ENCODE measurements at regions not wholly inside any gene's neighbourhood (a gene's known extent, or its start where the extent isn't known, plus 50 kb on each side); places are given as distances from the start of the nearest gene placed in this dataset.

GRCh38 chr11:116556483-116556882, 216.3 kb downstream of the BUD13 start:
- WGBS, 2 donors: 79 to 92% methylated on average over 2 of the region's 2 CpGs
- ATAC-seq (ENCODE audit: low FRiP score in 2 of 2) (no peak), DNase-seq (no peak)
- no peaks in the 10 kb centered on the region for H3K4me1 ChIP-seq
- no peak overlapping the region for H3K4me3 ChIP-seq
- H3K27me3 ChIP-seq: no peaks in the 10 kb centered on the region
- no peak overlapping the region for H3K27ac ChIP-seq
- TF ChIP-seq EP300 (IDR thresholded peaks at IDR 0.05) (no peak), CTCF (IDR thresholded peaks at IDR 0.05) (no peak), POLR2A (IDR thresholded peaks at IDR 0.05) (no peak)
- H3K9me3 ChIP-seq: no peaks in the 10 kb centered on the region
- H3K36me3 ChIP-seq: no peaks in the 10 kb centered on the region

DNA sequence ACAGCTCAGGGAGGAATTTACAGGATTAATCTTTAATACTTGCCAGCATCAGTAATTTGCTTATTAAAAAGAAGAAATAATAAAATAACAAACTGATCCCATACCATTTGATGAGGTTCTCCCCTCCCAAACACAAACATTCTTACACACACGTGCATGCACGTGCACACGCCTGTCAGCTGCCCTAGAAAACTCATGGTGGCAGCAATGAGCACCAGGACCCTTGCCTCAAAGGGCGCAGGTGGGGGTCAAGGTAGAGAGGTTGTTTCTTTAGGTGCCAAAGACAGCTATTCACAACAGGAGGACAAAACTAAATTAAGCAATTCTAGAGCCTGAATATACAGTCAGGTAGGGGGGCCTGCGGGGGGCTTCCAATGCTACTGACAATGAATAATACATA, 219.3 kb downstream of the BUD13 start:
- ATAC-seq (ENCODE audit: low FRiP score in 2 of 2) (no peak), DNase-seq (no peak)
- H3K36me3 ChIP-seq: no peaks in the 10 kb centered on the region
- WGBS, 2 donors: 71 to 79% methylated on average over 5 of the region's 5 CpGs
- H3K27me3 ChIP-seq: no peaks in the 10 kb centered on the region
- H3K27ac ChIP-seq: no peak overlapping the region
- H3K4me1 ChIP-seq: no peaks in the 10 kb centered on the region
- TF ChIP-seq POLR2A (IDR thresholded peaks at IDR 0.05): no peak
- no peak for TF ChIP-seq POLR2AphosphoS5 (IDR thresholded peaks at IDR 0.05)
- no peak for TF ChIP-seq CTCF (IDR thresholded peaks at IDR 0.05)
- no peak for TF ChIP-seq EP300 (IDR thresholded peaks at IDR 0.05)
- H3K4me3 ChIP-seq: no peak overlapping the region
- peaks cover 0 to 8% (median 2%) of the 10 kb centered on the region in 4 donors for H3K9me3 ChIP-seq

- no peaks in the 10 kb centered on the region for H3K27me3 ChIP-seq
- no peak for DNase-seq
- peaks cover 0 to 8% (median 3%) of the 10 kb centered on the region in 4 donors for H3K9me3 ChIP-seq
- no peak overlapping the region for H3K4me3 ChIP-seq
- WGBS, 2 donors: 94 to 98% methylated on average over 4 of the region's 4 CpGs
- no peaks in the 10 kb centered on the region for H3K36me3 ChIP-seq
- H3K27ac ChIP-seq: no peak overlapping the region
- no peaks in the 10 kb centered on the region for H3K4me1 ChIP-seq
- TF ChIP-seq POLR2A (IDR thresholded peaks at IDR 0.05): no peak
- no peak for TF ChIP-seq CTCF (IDR thresholded peaks at IDR 0.05)
- no peak for TF ChIP-seq EP300 (IDR thresholded peaks at IDR 0.05)
- TF ChIP-seq POLR2AphosphoS5 (IDR thresholded peaks at IDR 0.05): no peak
- ATAC-seq (ENCODE audit: low FRiP score in 2 of 2): no peak
Observed at GRCh38 chr11:116551576-116551975, 221.2 kb downstream of the BUD13 start.

DNA sequence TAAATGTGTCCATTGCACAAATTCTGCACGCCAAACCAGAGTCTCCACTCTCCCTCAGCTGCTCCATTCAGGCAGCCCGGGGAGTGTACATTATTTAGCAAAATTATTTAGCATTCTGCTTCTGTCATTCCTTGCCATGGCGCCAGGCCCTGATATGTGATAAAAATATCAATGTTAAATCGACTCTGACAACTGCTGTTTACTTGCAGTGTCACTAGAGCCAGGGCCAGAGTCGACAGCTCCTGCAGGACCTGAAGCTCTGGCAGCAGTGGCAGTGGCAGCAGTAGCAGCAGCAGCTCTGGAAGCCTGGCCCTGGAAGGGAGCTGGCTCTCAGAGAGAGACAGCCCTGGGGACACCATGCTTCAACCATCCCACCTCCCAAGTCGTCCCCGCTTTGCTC, 224.5 kb downstream of the BUD13 start:
- Histone ChIP-seq H3K4me3 (no peak overlapping the region), H3K9me3 (peaks cover 0 to 8% (median 3%) of the 10 kb centered on the region in 4 donors), H3K36me3 (no peaks in the 10 kb centered on the region), H3K27me3 (no peaks in the 10 kb centered on the region), H3K4me1 (no peaks in the 10 kb centered on the region), H3K27ac (no peak overlapping the region)
- no peak for ATAC-seq (ENCODE audit: low FRiP score in 2 of 2)
- DNase-seq: no peak
- 78 to 86% methylated on average over 7 of the region's 7 CpGs for WGBS, 2 donors
- TF ChIP-seq EP300 (IDR thresholded peaks at IDR 0.05) (no peak), CTCF (IDR thresholded peaks at IDR 0.05) (no peak), POLR2AphosphoS5 (IDR thresholded peaks at IDR 0.05) (no peak), POLR2A (IDR thresholded peaks at IDR 0.05) (no peak)

DNA sequence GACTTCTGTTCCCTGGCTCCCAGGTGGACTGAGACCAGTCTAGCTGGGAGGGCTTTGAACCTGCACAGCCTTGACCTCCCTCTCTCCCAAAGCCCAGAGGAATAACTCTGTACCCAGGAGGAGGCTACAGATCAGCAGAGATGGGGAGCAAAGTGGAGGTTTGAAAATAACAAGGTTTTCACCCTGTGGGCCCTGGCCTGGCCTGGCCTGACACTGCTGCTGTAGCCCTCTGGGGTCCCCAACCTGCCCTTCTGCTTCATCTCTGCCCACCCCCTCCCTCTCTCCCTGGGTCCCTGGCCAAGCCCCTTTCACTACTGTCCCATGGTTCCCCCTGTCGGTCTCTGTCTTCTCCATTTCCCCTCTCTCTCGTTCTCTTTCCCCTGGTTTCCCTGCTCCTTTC, 225.2 kb downstream of the BUD13 start:
- H3K36me3 ChIP-seq: no peaks in the 10 kb centered on the region
- no peak for DNase-seq
- WGBS, 2 donors: 49 to 52% methylated on average over 2 of the region's 2 CpGs

More for the DNA sequence above, 225.2 kb downstream of the BUD13 start:
- Histone ChIP-seq H3K4me1 (no peaks in the 10 kb centered on the region), H3K4me3 (no peak overlapping the region), H3K27ac (no peak overlapping the region), H3K9me3 (peaks cover 0 to 8% (median 3%) of the 10 kb centered on the region in 4 donors), H3K27me3 (no peaks in the 10 kb centered on the region)
- TF ChIP-seq CTCF (IDR thresholded peaks at IDR 0.05): no peak
- TF ChIP-seq EP300 (IDR thresholded peaks at IDR 0.05): no peak
- no peak for TF ChIP-seq POLR2A (IDR thresholded peaks at IDR 0.05)
- no peak for TF ChIP-seq POLR2AphosphoS5 (IDR thresholded peaks at IDR 0.05)
- ATAC-seq (ENCODE audit: low FRiP score in 2 of 2): no peak
